PC-3 (cell line): ENCODE measurements at regions not wholly inside any gene's neighbourhood (a gene's known extent, or its start where the extent isn't known, plus 50 kb on each side); places are given as distances from the start of the nearest gene placed in this dataset.

Source experiments
- ATAC-seq: fragments of 200-7000 bp; cut with Tn5 transposase; 2 replicates; pipeline ENCODE4 v1.9.1; 2020; ENCODE audit warnings: mild to moderate bottlenecking, moderate library complexity
- BruUV-seq: library from RNA; stranded (reverse); fragments of 400-500 nt; replicated peaks from 2 replicates; lab custom pipeline; 2021; lab: Mats Ljungman, UMichigan
- CTCF ChIA-PET: fragments of 300-600 bp; sonication (Branson Sonifier 250); formaldehyde crosslinking; loops from one replicate; lab custom pipeline; 2022; ENCODE audit warnings: antibody characterized with exemption; lab: Charles Lee
- POLR2A ChIA-PET: fragments of 300-600 bp; sonication (Branson Sonifier 250); formaldehyde crosslinking; loops from one replicate; lab custom pipeline; 2022; ENCODE audit warnings: antibody characterized with exemption; ENCODE audit not compliant: unreplicated experiment; lab: Charles Lee
- DNase-seq: peaks from one replicate; pipeline ENCODE4 v3.0.0-alpha.2; 2015
- H2AFZ ChIP-seq: fragments of 300-600 bp; sonication (generic); 2 replicates; pipeline ENCODE4 v1.6.0; 2016; ENCODE audit warnings: antibody characterized with exemption, low read length
- H3F3A ChIP-seq: fragments of 300-600 bp; sonication (generic); one replicate; pipeline ENCODE4 v1.6.0; 2017; ENCODE audit warnings: antibody characterized with exemption, low read length, control low read depth, mild to moderate bottlenecking; ENCODE audit not compliant: unreplicated experiment
- H3K27ac ChIP-seq: fragments of 300-600 bp; sonication (generic); 2 replicates; pipeline ENCODE4 v1.5.1; 2016; ENCODE audit warnings: mild to moderate bottlenecking, low read length
- H3K27me3 ChIP-seq: fragments of 300-600 bp; sonication (generic); 2 replicates; pipeline ENCODE4 v1.6.1; 2016; ENCODE audit warnings: low read length, mixed read lengths
- H3K36me3 ChIP-seq: fragments of 300-600 bp; sonication (generic); 2 replicates; pipeline ENCODE4 v1.6.1; 2016; ENCODE audit warnings: low read depth, mixed run types, low read length, mixed read lengths
- H3K4me1 ChIP-seq: fragments of 300-600 bp; sonication (generic); 2 replicates; pipeline ENCODE4 v1.5.1; 2016; ENCODE audit warnings: low read length; ENCODE audit not compliant: insufficient read depth
- H3K4me2 ChIP-seq: fragments of 300-600 bp; sonication (generic); 2 replicates; pipeline ENCODE4 v1.6.0; 2016; ENCODE audit warnings: low read length
- H3K4me3 ChIP-seq: fragments of 300-600 bp; sonication (generic); 2 replicates; pipeline ENCODE4 v1.5.1; 2016; ENCODE audit warnings: mild to moderate bottlenecking, low read length, mixed read lengths
- H3K79me2 ChIP-seq: fragments of 300-600 bp; sonication (generic); 2 replicates; pipeline ENCODE4 v1.6.1; 2017; ENCODE audit warnings: low read length, mixed read lengths
- H3K9ac ChIP-seq: fragments of 300-600 bp; sonication (generic); 2 replicates; pipeline ENCODE4 v1.6.0; 2016; ENCODE audit warnings: mild to moderate bottlenecking, low read length
- H3K9me2 ChIP-seq: fragments of 300-600 bp; sonication (generic); replicated peaks from 2 replicates; pipeline ENCODE4 v1.6.1; 2016; ENCODE audit warnings: mixed run types, low read length, mixed read lengths
- H3K9me3 ChIP-seq: fragments of 300-600 bp; sonication (generic); 2 replicates; pipeline ENCODE4 v1.6.1; 2016; ENCODE audit warnings: low read length, mixed read lengths
- H4K20me1 ChIP-seq: fragments of 300-600 bp; sonication (generic); 2 replicates; pipeline ENCODE4 v1.6.1; 2016; ENCODE audit warnings: low read length, mixed read lengths
- EZH2 ChIP-seq: fragments of 300-600 bp; sonication (generic); IDR thresholded peaks from one replicate; pipeline ENCODE4 v1.6.1; 2017; ENCODE audit warnings: antibody characterized with exemption, mild to moderate bottlenecking, low read length; ENCODE audit not compliant: unreplicated experiment
- EZH2phosphoT487 ChIP-seq: fragments of 300-600 bp; sonication (generic); IDR thresholded peaks from 2 replicates; pipeline ENCODE4 v1.6.1; 2018; ENCODE audit warnings: mild to moderate bottlenecking, antibody characterized with exemption, low read length, borderline replicate concordance
- intact Hi-C: fragments of 100-400 bp; cut with micrococcal nuclease; formaldehyde crosslinking; loops from 2 replicates; pipeline ENCODE4 v1.9.0; 2023
- TF ChIP-seq, protein P1 (sequence below): fragments of 300-600 bp; sonication (generic); conservative IDR thresholded peaks from 2 replicates; pipeline ENCODE4 v1.5.1; 2017; ENCODE audit warnings: antibody characterized with exemption, low read depth, mild to moderate bottlenecking, low read length

DNA sequence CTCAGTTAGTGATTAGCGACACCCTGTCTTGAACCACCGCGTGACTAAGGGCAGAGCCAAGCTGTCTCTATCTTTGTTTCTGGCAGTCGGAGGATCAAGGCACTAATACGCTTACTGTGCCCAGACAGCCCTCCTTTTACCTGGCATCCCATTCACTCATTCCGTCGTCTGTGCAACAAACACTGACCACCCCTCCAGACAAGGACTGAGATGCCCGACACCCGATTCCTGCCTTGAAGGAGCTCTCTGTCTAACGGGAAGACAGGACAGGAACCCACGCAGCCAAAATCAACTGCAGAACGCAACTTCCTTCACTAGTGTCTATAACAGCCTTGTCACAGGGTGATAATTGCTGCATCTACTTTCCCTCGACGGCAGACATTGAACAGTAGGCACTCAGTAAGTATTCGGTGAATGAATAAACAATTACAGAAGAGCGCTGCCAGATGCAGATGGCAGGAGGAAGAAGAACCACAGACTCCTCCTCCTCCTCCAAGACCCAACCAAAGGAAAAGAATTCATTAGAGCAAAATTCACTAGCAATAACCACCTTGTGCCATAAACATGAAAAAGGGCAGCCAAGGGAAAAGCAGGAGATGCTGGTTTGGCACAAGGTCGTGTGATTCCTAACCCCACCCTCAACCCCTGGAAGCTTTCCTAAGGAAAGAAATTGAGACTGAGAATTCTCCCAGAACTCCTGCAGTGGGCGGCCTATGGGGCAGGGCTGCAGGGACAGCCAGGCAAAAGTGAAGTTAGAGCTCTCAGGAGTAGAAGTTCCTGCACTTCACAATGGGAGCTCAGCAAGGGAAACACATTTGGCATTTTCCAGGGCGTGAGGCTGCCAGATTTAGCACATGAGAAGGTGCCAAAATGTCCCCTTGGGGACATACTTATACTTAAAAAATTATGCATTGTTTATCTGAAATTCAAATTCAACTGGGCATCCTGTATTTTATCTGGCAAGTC, 186.6 kb upstream of the DIO3 start:
- ATAC-seq (no peak), DNase-seq (no peak)
- Histone ChIP-seq H3K4me3 (no peak overlapping the region), H3K36me3 (no peaks in the 10 kb centered on the region), H3K27me3 (no peaks in the 10 kb centered on the region), H2AFZ (no peak overlapping the region), H3K4me2 (no peak overlapping the region), H3K9me3 (no peaks in the 10 kb centered on the region), H3F3A (no peaks in the 10 kb centered on the region), H3K27ac (no peak overlapping the region), H3K79me2 (no peaks in the 10 kb centered on the region), H3K4me1 (no peaks in the 10 kb centered on the region), H3K9ac (no peak overlapping the region), H4K20me1 (no peaks in the 10 kb centered on the region), H3K9me2 (no peaks in the 10 kb centered on the region)
- intact Hi-C loops: no loop called here
- CTCF ChIA-PET: no interaction called here
- POLR2A ChIA-PET: no interaction called here
- BruUV-seq: no TSS peak
- TF ChIP-seq, protein P1, sequence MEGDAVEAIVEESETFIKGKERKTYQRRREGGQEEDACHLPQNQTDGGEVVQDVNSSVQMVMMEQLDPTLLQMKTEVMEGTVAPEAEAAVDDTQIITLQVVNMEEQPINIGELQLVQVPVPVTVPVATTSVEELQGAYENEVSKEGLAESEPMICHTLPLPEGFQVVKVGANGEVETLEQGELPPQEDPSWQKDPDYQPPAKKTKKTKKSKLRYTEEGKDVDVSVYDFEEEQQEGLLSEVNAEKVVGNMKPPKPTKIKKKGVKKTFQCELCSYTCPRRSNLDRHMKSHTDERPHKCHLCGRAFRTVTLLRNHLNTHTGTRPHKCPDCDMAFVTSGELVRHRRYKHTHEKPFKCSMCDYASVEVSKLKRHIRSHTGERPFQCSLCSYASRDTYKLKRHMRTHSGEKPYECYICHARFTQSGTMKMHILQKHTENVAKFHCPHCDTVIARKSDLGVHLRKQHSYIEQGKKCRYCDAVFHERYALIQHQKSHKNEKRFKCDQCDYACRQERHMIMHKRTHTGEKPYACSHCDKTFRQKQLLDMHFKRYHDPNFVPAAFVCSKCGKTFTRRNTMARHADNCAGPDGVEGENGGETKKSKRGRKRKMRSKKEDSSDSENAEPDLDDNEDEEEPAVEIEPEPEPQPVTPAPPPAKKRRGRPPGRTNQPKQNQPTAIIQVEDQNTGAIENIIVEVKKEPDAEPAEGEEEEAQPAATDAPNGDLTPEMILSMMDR: no peak
- TF ChIP-seq EZH2: no peak
- TF ChIP-seq EZH2phosphoT487: no peak

DNA sequence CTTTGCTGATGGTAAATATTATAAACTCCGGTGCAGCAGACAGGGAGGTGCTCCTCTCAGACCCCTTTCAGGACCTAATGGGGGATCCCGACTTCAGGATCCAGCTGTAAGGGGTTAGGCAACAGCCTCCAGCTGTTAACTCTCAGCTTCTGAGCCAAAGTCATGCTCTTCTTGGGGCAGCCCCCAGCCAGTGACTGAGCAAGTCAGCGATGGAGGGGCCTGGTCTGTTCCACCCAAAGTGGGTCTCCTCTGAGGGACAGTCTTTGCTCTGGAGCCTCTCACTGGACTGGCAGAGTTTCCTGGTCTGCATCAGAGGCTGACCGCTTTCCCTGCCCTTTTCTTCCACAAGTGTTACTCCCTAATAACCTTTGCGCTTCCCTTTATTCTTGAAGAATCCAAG, 184.2 kb upstream of the DIO3 start:
- H4K20me1 ChIP-seq: no peaks in the 10 kb centered on the region
- CTCF ChIA-PET: no interaction called here
- BruUV-seq: no TSS peak

More for the DNA sequence above, 184.2 kb upstream of the DIO3 start:
- no peak for ATAC-seq
- POLR2A ChIA-PET: no interaction called here
- no peak for DNase-seq
- no peaks in the 10 kb centered on the region for H3K79me2 ChIP-seq
- intact Hi-C loops: no loop called here
- no peaks in the 10 kb centered on the region for H3K36me3 ChIP-seq
- H3K9ac ChIP-seq: no peak overlapping the region
- H3F3A ChIP-seq: no peaks in the 10 kb centered on the region
- no peak overlapping the region for H3K4me3 ChIP-seq
- H3K9me3 ChIP-seq: no peaks in the 10 kb centered on the region
- H3K27ac ChIP-seq: no peak overlapping the region
- no peaks in the 10 kb centered on the region for H3K9me2 ChIP-seq
- no peak for TF ChIP-seq EZH2phosphoT487
- TF ChIP-seq, protein P1: no peak
- no peak for TF ChIP-seq EZH2
- H3K27me3 ChIP-seq: no peaks in the 10 kb centered on the region
- no peak overlapping the region for H3K4me2 ChIP-seq
- no peaks in the 10 kb centered on the region for H3K4me1 ChIP-seq
- H2AFZ ChIP-seq: no peak overlapping the region
